A673 (cell line): ENCODE measurements at regions not wholly inside any gene's neighbourhood (a gene's known extent, or its start where the extent isn't known, plus 50 kb on each side); places are given as distances from the start of the nearest gene placed in this dataset.

Experiments
- EZH2 ChIP-seq: fragments of 200-600 bp; sonication (generic); IDR thresholded peaks from 2 replicates; pipeline ENCODE4 v1.6.1; 2017; ENCODE audit warnings: borderline replicate concordance, low read depth, mild to moderate bottlenecking, mixed read lengths, antibody characterized with exemption, low read length; ENCODE audit not compliant: poor library complexity, severe bottlenecking
- TF ChIP-seq, protein P1 (sequence below): fragments of 300-800, 200-600 bp; sonication (generic); conservative IDR thresholded peaks from 2 replicates; pipeline ENCODE4 v1.5.1; 2017; ENCODE audit warnings: low read depth, mild to moderate bottlenecking, antibody characterized with exemption, low read length, moderate library complexity, mixed read lengths

DNA sequence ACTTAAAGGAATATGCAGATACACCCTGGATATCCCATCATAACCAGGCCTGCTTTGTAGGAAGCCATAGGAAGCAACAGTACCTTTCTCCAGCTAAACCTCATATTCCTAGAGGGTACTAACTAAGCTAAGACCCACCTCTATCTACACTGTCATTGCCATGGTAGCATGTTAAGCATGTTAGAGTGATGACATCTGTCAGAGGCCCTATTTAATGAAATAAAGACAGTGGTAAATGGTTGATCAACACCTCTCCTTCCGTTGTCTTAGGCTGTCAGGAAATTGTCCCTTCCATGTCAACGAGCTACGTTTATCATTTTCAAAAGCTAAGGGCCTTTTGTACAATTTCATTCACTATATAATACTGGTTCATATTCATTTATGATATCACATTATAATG lies 251.1 kb upstream of the PSMD7 start:
- TF ChIP-seq, protein P1, sequence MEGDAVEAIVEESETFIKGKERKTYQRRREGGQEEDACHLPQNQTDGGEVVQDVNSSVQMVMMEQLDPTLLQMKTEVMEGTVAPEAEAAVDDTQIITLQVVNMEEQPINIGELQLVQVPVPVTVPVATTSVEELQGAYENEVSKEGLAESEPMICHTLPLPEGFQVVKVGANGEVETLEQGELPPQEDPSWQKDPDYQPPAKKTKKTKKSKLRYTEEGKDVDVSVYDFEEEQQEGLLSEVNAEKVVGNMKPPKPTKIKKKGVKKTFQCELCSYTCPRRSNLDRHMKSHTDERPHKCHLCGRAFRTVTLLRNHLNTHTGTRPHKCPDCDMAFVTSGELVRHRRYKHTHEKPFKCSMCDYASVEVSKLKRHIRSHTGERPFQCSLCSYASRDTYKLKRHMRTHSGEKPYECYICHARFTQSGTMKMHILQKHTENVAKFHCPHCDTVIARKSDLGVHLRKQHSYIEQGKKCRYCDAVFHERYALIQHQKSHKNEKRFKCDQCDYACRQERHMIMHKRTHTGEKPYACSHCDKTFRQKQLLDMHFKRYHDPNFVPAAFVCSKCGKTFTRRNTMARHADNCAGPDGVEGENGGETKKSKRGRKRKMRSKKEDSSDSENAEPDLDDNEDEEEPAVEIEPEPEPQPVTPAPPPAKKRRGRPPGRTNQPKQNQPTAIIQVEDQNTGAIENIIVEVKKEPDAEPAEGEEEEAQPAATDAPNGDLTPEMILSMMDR: no peak
- TF ChIP-seq EZH2: no peak
